H1 (cell line): ENCODE measurements at regions not wholly inside any gene's neighbourhood (a gene's known extent, or its start where the extent isn't known, plus 50 kb on each side); places are given as distances from the start of the nearest gene placed in this dataset.

ENCODE experiments used
- CEBPB ChIP-seq: IDR thresholded peaks from 2 replicates; pipeline ENCODE4 v1.6.1; 2012; ENCODE audit warnings: low read depth, low read length
- EP300 ChIP-seq, 2 experiments: IDR thresholded peaks; 1 replicate in 1 of 2; 2 replicates in 1 of 2; pipeline ENCODE4 v1.6.1; 2011 to 2012; ENCODE audit warnings: low read depth in 2 of 2, low read length in 2 of 2, mild to moderate bottlenecking in 2 of 2, borderline replicate concordance in 1 of 2, inconsistent platforms in 1 of 2, moderate library complexity in 1 of 2
- NANOG ChIP-seq: IDR thresholded peaks from 2 replicates; pipeline ENCODE4 v1.6.1; 2011; ENCODE audit warnings: low read length, low read depth, mild to moderate bottlenecking, inconsistent platforms; ENCODE audit not compliant: insufficient read depth, poor library complexity, severe bottlenecking
- SIRT6 ChIP-seq: IDR thresholded peaks from one replicate; pipeline ENCODE4 v1.7.1; 2012; ENCODE audit warnings: low read length, inconsistent platforms
- SIX5 ChIP-seq: IDR thresholded peaks from 2 replicates; pipeline ENCODE4 v1.6.1; 2011; ENCODE audit warnings: mild to moderate bottlenecking, low read depth, low read length

- TF ChIP-seq EP300 (IDR thresholded peaks at IDR 0.05; ENCODE audit: borderline replicate concordance in 1 of 2, low read depth in 2 of 2, low read length in 2 of 2) (no peak), SIRT6 (no peak), SIX5 (no peak), NANOG (no peak), CEBPB (no peak)
These were observed 789.0 kb upstream of the RAB6C start (continued) for GRCh38 chr2:129190494-129190893.
